K562 (cell line): ENCODE measurements at regions not wholly inside any gene's neighbourhood (a gene's known extent, or its start where the extent isn't known, plus 50 kb on each side); places are given as distances from the start of the nearest gene placed in this dataset.

Source experiments
- ATAC-seq: fragments of 200-7000 bp; cut with Tn5 transposase; 3 replicates; pipeline ENCODE4 v1.9.1; 2020; ENCODE audit warnings: moderate library complexity
- BruUV-seq: library from RNA; stranded (reverse); fragments of 400-500 nt; replicated peaks from 2 replicates; lab custom pipeline; 2021; lab: Mats Ljungman, UMichigan
- CTCF ChIA-PET: fragments of 300-600 bp; formaldehyde crosslinking; extraction: SDS; loops from one replicate; lab custom pipeline; 2021; ENCODE audit warnings: low intra/inter-chr PET ratio; lab: Yijun Ruan, JAX
- POLR2A ChIA-PET: fragments of 300-600, 350-650 bp; sonication (Branson Sonifier 250); formaldehyde crosslinking; extraction: SDS; loops from one replicate; lab custom pipeline; 2021; ENCODE audit warnings: antibody characterized with exemption, inconsistent platforms; lab: Yijun Ruan, JAX
- DNase-seq, 4 experiments: peaks; one replicate each; pipeline versions ENCODE4 v3.0.0 to v3.0.0-alpha.2; 2011 to 2018; ENCODE audit warnings: low spot score in 3 of 4, mixed read lengths in 3 of 4; ENCODE audit errors: extremely low read depth in 1 of 4
- FAIRE-seq: peaks from 2 replicates; lab custom pipeline; 2011; peaks lifted over from hg19 to GRCh38; lab: Jason Lieb, UNC
- H2AFZ ChIP-seq: 2 replicates; pipeline ENCODE4 v1.6.0; 2011; ENCODE audit warnings: low read depth, low read length, control low read depth, inconsistent platforms
- H3K27ac ChIP-seq: fragments of 200-600 bp; 3 replicates; pipeline ENCODE4 v1.8.0; 2011; ENCODE audit warnings: low read depth, mild to moderate bottlenecking, control low read depth, inconsistent platforms, low read length, moderate library complexity, mixed read lengths; ENCODE audit errors: extremely low read depth
- H3K27me3 ChIP-seq, 2 experiments: fragments of 300-600 bp in 1 of 2; 2 replicates in 1 of 2; 3 replicates in 1 of 2; pipeline versions ENCODE4 v1.6.0 to v1.8.0; 2011; ENCODE audit warnings: inconsistent platforms in 2 of 2, low read length in 2 of 2, mild to moderate bottlenecking in 1 of 2, mixed read lengths in 1 of 2, moderate library complexity in 1 of 2; ENCODE audit not compliant: control insufficient read depth in 2 of 2, insufficient read depth in 2 of 2
- H3K36me3 ChIP-seq: fragments of 300-600 bp; 3 replicates; pipeline ENCODE4 v1.8.0; 2011; ENCODE audit warnings: mild to moderate bottlenecking, low read length, inconsistent platforms; ENCODE audit not compliant: control insufficient read depth, insufficient read depth
- H3K4me1 ChIP-seq, 2 experiments: fragments of 200-600 bp in 1 of 2; replicated peaks in 1 of 2; 2 replicates in 1 of 2; 3 replicates in 1 of 2; pipeline versions ENCODE4 v1.5.1 to v1.8.0; 2011; ENCODE audit warnings: inconsistent platforms in 2 of 2, low read length in 2 of 2, mild to moderate bottlenecking in 1 of 2, mixed read lengths in 1 of 2, moderate library complexity in 1 of 2; ENCODE audit not compliant: control insufficient read depth in 2 of 2, insufficient read depth in 2 of 2
- H3K4me2 ChIP-seq: 2 replicates; pipeline ENCODE4 v1.6.1; 2011; ENCODE audit warnings: low read length, control low read depth, inconsistent platforms, mixed read lengths; ENCODE audit not compliant: insufficient read depth
- H3K4me3 ChIP-seq: fragments of 200-600 bp; sonication (generic), shearing (Covaris generic); 2 replicates; pipeline ENCODE4 v1.5.1; 2016; ENCODE audit warnings: control low read depth, inconsistent platforms
- H3K79me2 ChIP-seq: fragments of 200-600 bp; 3 replicates; pipeline ENCODE4 v1.8.0; 2011; ENCODE audit warnings: low read length, inconsistent platforms; ENCODE audit not compliant: control insufficient read depth, insufficient read depth
- H3K9ac ChIP-seq, 2 experiments: 2 replicates each; pipeline versions ENCODE4 v1.6.0 to v1.6.1; 2011; ENCODE audit warnings: low read depth in 2 of 2, low read length in 2 of 2, control low read depth in 1 of 2, inconsistent platforms in 1 of 2, mild to moderate bottlenecking in 1 of 2, mixed read lengths in 1 of 2; ENCODE audit not compliant: insufficient read depth in 1 of 2
- H3K9me1 ChIP-seq: one replicate; pipeline ENCODE4 v1.6.0; 2011; ENCODE audit warnings: inconsistent platforms, mild to moderate bottlenecking, low read length, moderate library complexity; ENCODE audit not compliant: control insufficient read depth, insufficient read depth
- H3K9me3 ChIP-seq: replicated peaks from 2 replicates; pipeline ENCODE4 v1.5.1; 2011; ENCODE audit warnings: low read depth, low read length, inconsistent platforms; ENCODE audit not compliant: control insufficient read depth, insufficient read depth
- H4K20me1 ChIP-seq: replicated peaks from 2 replicates; pipeline ENCODE4 v1.6.1; 2011; ENCODE audit warnings: low read length, inconsistent platforms, mixed read lengths; ENCODE audit not compliant: control insufficient read depth, insufficient read depth
- BRD9 ChIP-seq: fragments of 450-650 bp; IDR thresholded peaks from 2 replicates; pipeline ENCODE4 v1.6.1; 2018; ENCODE audit warnings: low read depth; ENCODE audit not compliant: partially characterized antibody
- CBX5 ChIP-seq: IDR thresholded peaks from 2 replicates; pipeline ENCODE4 v1.6.1; 2014; ENCODE audit warnings: low read depth, borderline replicate concordance
- FOSL1 ChIP-seq: fragments of 200-800 bp; sonication (Bioruptor generic); conservative IDR thresholded peaks from 2 replicates; pipeline ENCODE4 v1.6.1; 2016; ENCODE audit warnings: missing genetic modification characterization, missing compliant biosample characterization
- PRMT5 ChIP-seq: sonication (generic); formaldehyde crosslinking; IDR thresholded peaks from 2 replicates; pipeline ENCODE4 v1.5.0; 2020; ENCODE audit warnings: missing genetic modification reagents
- SP2 ChIP-seq: IDR thresholded peaks from 2 replicates; pipeline ENCODE4 v1.6.1; 2011; ENCODE audit warnings: mild to moderate bottlenecking, low read depth, low read length, moderate library complexity; ENCODE audit not compliant: poor library complexity, severe bottlenecking; ENCODE audit errors: extremely low read depth
- THAP12 ChIP-seq: fragments of 250-450 bp; sonication (Bioruptor Pico); IDR thresholded peaks from 2 replicates; pipeline ENCODE4 v1.9.0; 2021; ENCODE audit warnings: mild to moderate bottlenecking, inconsistent platforms
- ZNF24 ChIP-seq: fragments of 450-650 bp; IDR thresholded peaks from 2 replicates; pipeline ENCODE4 v1.6.1; 2016
- ZNF699 ChIP-seq: fragments of 250-450 bp; sonication (Bioruptor Pico); IDR thresholded peaks from 2 replicates; pipeline ENCODE4 v1.8.0; 2021; ENCODE audit warnings: mild to moderate bottlenecking, moderate library complexity; ENCODE audit not compliant: insufficient replicate concordance
- WGBS: fragments of 100-300 bp; shearing (Covaris generic); methylation state at CpG from one replicate; pipeline ENCODE4 v1.1.6; 2016; ENCODE audit warnings: low coverage, mixed read lengths; ENCODE audit not compliant: insufficient coverage; ENCODE audit errors: missing lambda C conversion rate; 5-methylcytosine and 5-hydroxymethylcytosine counted together
- in situ Hi-C: fragments of 300-500 bp; cut with MboI; formaldehyde crosslinking; loops from 4 replicates; pipeline ENCODE4 v1.15.0; 2018; ENCODE audit warnings: inconsistent platforms, mixed read lengths
- intact Hi-C: fragments of 100-400 bp; cut with micrococcal nuclease; formaldehyde crosslinking; loops from 2 replicates; pipeline ENCODE4 v1.14.2; 2022
- TF ChIP-seq, protein P1 (sequence below): sonication (generic); formaldehyde crosslinking; IDR thresholded peaks from 2 replicates; pipeline ENCODE4 v1.9.0; 2022; ENCODE audit warnings: mild to moderate bottlenecking, missing genetic modification reagents

DNA sequence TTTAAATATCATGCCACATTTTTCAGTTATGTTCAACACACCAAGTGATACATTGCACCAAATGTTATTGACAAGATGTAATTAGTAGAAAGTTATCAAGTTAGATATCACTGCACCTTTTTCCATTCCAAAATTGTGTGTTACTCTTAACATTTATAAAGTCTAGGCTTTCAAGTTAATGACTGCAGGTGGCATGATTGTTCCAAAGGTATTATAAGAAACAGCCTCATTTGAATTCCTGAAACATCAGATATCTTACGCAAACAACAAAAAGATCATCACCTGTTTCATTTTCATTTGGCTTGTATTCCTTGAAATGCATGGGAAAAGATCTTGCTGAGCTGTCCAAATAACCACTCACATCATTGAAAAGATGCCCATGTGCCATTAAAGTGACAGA lies 1528.2 kb upstream of the ZEB2 start:
- no peak for FAIRE-seq
- H2AFZ ChIP-seq: no peak overlapping the region
- no peak for ATAC-seq
- H3K27me3 ChIP-seq: no peaks in the 10 kb centered on the region
- TF ChIP-seq FOSL1 (tag) (no peak), SP2 (no peak), CBX5 (no peak), ZNF699 (CRISPR knock-in tag) (no peak), ZNF24 (no peak), PRMT5 (CRISPR knock-in tag) (no peak), THAP12 (CRISPR knock-in tag) (no peak), BRD9 (no peak)
- TF ChIP-seq, protein P1, sequence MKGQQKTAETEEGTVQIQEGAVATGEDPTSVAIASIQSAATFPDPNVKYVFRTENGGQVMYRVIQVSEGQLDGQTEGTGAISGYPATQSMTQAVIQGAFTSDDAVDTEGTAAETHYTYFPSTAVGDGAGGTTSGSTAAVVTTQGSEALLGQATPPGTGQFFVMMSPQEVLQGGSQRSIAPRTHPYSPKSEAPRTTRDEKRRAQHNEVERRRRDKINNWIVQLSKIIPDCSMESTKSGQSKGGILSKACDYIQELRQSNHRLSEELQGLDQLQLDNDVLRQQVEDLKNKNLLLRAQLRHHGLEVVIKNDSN (CRISPR knock-in tag): no peak
- H3K4me3 ChIP-seq: no peak overlapping the region
- no peak overlapping the region for H3K4me2 ChIP-seq
- no peaks in the 10 kb centered on the region for H3K4me1 ChIP-seq
- H3K36me3 ChIP-seq: no peaks in the 10 kb centered on the region
- no peak overlapping the region for H3K27ac ChIP-seq
- 15% methylated on average over 1 of the region's 1 CpG for WGBS
- BruUV-seq: no TSS peak
- in situ Hi-C loops: no loop called here
- H3K9ac ChIP-seq: no peak overlapping the region
- no peaks in the 10 kb centered on the region for H4K20me1 ChIP-seq
- H3K9me1 ChIP-seq: no peaks in the 10 kb centered on the region
- H3K79me2 ChIP-seq: no peaks in the 10 kb centered on the region
- intact Hi-C loops: no loop called here
- CTCF ChIA-PET: no interaction called here
- no peaks in the 10 kb centered on the region; the same call in 1 of the 2 replicates for H3K9me3 ChIP-seq
- POLR2A ChIA-PET: no interaction called here
- DNase-seq: no peak
